Hematopoietic multipotent progenitor cell treated with erythropoietin and hydrocortisone succinate and interleukin-3 and kit ligand, for 8 days (in vitro differentiated cells): ENCODE measurements at regions not wholly inside any gene's neighbourhood (a gene's known extent, or its start where the extent isn't known, plus 50 kb on each side); places are given as distances from the start of the nearest gene placed in this dataset.
"Not testable (repeated sequence)": the region's sequence is repeated elsewhere in the genome, so short reads cannot be mapped to it uniquely, and the experiment has no call there.

Experiments used
- DNase-seq: peaks from one replicate; pipeline ENCODE4 v3.0.0-alpha.2; 2015

GRCh38 chr4:123232439-123232838, 164.2 kb upstream of the SPRY1 start:
- DNase-seq: no peak

- no peak for DNase-seq
These were observed 163.3 kb upstream of the SPRY1 start for GRCh38 chr4:123233136-123233768.

- DNase-seq: no peak
These were observed 161.6 kb upstream of the SPRY1 start for GRCh38 chr4:123234955-123235354.

GRCh38 chr4:123235431-123235830, 161.2 kb upstream of the SPRY1 start:
- DNase-seq: no peak

GRCh38 chr4:123236606-123237005, 160.0 kb upstream of the SPRY1 start:
- no peak for DNase-seq

GRCh38 chr4:123240286-123240685, 156.3 kb upstream of the SPRY1 start:
- DNase-seq: not testable (repeated sequence)

- DNase-seq: not testable (repeated sequence)
These were observed 153.4 kb upstream of the SPRY1 start for GRCh38 chr4:123243220-123243619.

GRCh38 chr4:123244137-123244536, 152.5 kb upstream of the SPRY1 start:
- DNase-seq: peak; percentile 74

- no peak for DNase-seq
These were observed 150.5 kb upstream of the SPRY1 start for GRCh38 chr4:123246085-123246484.

- no peak for DNase-seq
These were observed 148.4 kb upstream of the SPRY1 start for GRCh38 chr4:123248085-123248659.

- no peak for DNase-seq
These were observed 146.8 kb upstream of the SPRY1 start for GRCh38 chr4:123249821-123250220.

- no peak for DNase-seq
These were observed 145.8 kb upstream of the SPRY1 start for GRCh38 chr4:123250843-123251242.

- DNase-seq: no peak
These were observed 140.6 kb upstream of the SPRY1 start for GRCh38 chr4:123255971-123256370.

- DNase-seq: no peak
These were observed 139.7 kb upstream of the SPRY1 start for GRCh38 chr4:123256901-123257300.

- DNase-seq: no peak
These were observed 139.0 kb upstream of the SPRY1 start for GRCh38 chr4:123257591-123257990.

- no peak for DNase-seq
These were observed 136.6 kb upstream of the SPRY1 start for GRCh38 chr4:123259676-123260646.

GRCh38 chr4:123260653-123261052, 135.9 kb upstream of the SPRY1 start:
- no peak for DNase-seq

GRCh38 chr4:123262080-123262479, 134.5 kb upstream of the SPRY1 start:
- DNase-seq: no peak

- DNase-seq: no peak
These were observed 131.2 kb upstream of the SPRY1 start for GRCh38 chr4:123265443-123265842.

GRCh38 chr4:123266221-123266620, 130.4 kb upstream of the SPRY1 start:
- DNase-seq: no peak

GRCh38 chr4:123278755-123279154, 117.8 kb upstream of the SPRY1 start:
- no peak for DNase-seq

GRCh38 chr4:123283371-123283895, 113.2 kb upstream of the SPRY1 start:
- DNase-seq: no peak

GRCh38 chr4:123284168-123284567, 112.4 kb upstream of the SPRY1 start:
- no peak for DNase-seq
